ENCODE measurements at regions not wholly inside any gene's neighbourhood (a gene's known extent, or its start where the extent isn't known, plus 50 kb on each side); places are given as distances from the start of the nearest gene placed in this dataset.

DNA sequence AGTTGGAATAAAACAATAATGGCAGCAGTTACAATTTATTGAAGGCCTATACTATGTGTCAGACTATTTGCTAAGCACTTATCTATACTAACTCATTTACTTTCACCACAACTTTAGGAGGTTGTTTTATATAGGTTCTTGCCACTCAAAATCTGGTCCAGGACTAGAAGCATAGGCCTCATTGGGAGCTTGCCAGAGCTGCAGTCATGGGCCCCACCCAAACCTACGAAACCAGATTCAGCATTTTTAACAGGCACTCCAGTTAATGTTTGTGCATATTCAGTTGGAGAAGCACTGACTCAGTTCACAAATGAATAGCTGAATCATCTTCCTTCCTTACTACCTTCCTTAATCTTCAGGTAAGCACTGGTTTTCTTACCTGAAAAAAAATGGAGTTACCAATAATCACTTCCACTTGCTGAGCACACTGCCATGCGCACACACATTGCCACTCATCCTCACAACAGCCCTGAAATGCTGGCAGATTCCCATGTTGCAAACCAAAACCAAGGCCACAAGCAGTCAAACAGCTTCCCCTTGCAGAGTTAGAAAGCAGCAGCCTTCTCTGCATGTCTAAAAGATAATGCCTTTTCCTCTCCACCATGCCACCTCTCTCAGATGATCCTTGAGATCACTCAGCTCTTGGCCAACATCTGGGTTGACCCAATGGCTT, 122.4 kb downstream of the SLC16A9 start:
- TF ChIP-seq, protein P1, sequence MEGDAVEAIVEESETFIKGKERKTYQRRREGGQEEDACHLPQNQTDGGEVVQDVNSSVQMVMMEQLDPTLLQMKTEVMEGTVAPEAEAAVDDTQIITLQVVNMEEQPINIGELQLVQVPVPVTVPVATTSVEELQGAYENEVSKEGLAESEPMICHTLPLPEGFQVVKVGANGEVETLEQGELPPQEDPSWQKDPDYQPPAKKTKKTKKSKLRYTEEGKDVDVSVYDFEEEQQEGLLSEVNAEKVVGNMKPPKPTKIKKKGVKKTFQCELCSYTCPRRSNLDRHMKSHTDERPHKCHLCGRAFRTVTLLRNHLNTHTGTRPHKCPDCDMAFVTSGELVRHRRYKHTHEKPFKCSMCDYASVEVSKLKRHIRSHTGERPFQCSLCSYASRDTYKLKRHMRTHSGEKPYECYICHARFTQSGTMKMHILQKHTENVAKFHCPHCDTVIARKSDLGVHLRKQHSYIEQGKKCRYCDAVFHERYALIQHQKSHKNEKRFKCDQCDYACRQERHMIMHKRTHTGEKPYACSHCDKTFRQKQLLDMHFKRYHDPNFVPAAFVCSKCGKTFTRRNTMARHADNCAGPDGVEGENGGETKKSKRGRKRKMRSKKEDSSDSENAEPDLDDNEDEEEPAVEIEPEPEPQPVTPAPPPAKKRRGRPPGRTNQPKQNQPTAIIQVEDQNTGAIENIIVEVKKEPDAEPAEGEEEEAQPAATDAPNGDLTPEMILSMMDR (IDR thresholded peaks at IDR 0.05; ENCODE audit: low read depth, low read length, missing control alignments) = no peak
- in situ Hi-C loops (cut with HindIII; ENCODE audit: low pct_ligation_motif_present, low sequenced_read_pairs) = loop anchor here (25.0 kb wide), 1 partner anchor 350 kb away; no protein-coding TSS in a partner anchor
- no peak for DNase-seq
- H3K4me3 ChIP-seq (ENCODE audit: low read depth, low read length) = no peak overlapping the region
- H3K36me3 ChIP-seq (replicated peaks) = no peaks in the 10 kb centered on the region
- no peaks in the 10 kb centered on the region for H3K27me3 ChIP-seq (replicated peaks)
- H3K27ac ChIP-seq = no peak overlapping the region

DNA sequence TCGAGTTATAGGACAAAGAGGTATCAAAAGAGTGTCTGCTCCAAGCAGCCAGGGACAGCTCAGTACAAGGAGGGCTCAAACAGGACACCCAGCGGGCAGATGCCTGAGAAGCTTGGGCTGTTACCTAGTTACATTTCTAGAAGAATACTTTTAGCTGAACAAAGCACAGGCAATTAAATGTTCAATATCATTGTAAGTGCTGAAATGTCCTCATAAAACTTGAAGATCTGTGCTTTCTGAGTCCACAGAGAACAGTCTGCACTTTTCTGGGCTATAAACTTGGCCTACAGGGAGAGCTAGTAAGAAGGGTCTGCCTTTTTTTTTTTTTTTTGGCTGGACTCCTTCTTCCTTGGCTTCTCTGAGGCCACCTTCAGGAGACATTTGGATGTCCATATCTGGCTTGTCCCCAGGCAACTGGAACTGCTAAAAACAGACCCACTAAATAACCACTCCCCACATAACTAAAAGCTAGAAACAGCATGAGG, 123.2 kb downstream of the SLC16A9 start:
- TF ChIP-seq, protein P1 (IDR thresholded peaks at IDR 0.05; ENCODE audit: low read depth, low read length, missing control alignments) = no peak
- in situ Hi-C loops (cut with HindIII; ENCODE audit: low pct_ligation_motif_present, low sequenced_read_pairs) = loop anchor here (25.0 kb wide), 1 partner anchor 349 kb away; no protein-coding TSS in a partner anchor
- H3K27ac ChIP-seq = no peak overlapping the region
- no peaks in the 10 kb centered on the region for H3K36me3 ChIP-seq (replicated peaks)
- DNase-seq = no peak
- H3K27me3 ChIP-seq (replicated peaks) = no peaks in the 10 kb centered on the region
- no peak overlapping the region for H3K4me3 ChIP-seq (ENCODE audit: low read depth, low read length)

DNA sequence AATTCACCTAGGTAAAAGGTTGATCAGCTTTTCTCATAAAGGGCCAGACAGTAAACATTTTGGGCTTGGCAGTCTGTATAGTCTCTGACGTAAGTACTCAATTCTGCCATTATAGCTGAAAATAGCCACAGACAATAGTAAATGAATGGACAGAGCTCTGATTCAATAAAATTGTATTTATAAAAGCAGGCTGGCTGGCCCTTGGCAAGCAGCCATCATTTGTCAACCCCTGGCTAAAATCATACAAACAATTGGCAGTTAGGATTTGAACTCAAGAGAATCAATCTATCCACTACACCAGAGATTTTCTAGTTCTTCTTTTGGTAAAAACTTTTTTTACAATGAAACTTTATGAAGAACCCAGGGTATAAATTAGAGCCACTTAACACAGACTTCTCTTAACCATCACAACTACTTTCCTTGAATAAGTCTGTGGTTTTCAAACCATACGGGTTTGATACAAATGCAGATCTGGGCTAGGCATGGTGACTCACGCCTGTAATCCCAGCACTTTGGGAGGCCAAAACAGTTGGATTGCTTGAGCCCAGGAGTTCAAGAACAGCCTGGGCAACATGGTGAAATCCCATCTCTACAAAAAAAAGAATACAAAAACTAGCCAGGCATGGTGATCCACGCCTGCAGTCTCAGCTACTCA, 124.5 kb downstream of the SLC16A9 start:
- no peak for DNase-seq
- H3K27me3 ChIP-seq (replicated peaks) = no peaks in the 10 kb centered on the region
- in situ Hi-C loops (cut with HindIII; ENCODE audit: low pct_ligation_motif_present, low sequenced_read_pairs) = loop anchor here (25.0 kb wide), 1 partner anchor 348 kb away; no protein-coding TSS in a partner anchor
- TF ChIP-seq, protein P1 (IDR thresholded peaks at IDR 0.05; ENCODE audit: low read depth, low read length, missing control alignments) = no peak
- no peak overlapping the region for H3K4me3 ChIP-seq (ENCODE audit: low read depth, low read length)
- no peaks in the 10 kb centered on the region for H3K36me3 ChIP-seq (replicated peaks)
- no peak overlapping the region for H3K27ac ChIP-seq

DNA sequence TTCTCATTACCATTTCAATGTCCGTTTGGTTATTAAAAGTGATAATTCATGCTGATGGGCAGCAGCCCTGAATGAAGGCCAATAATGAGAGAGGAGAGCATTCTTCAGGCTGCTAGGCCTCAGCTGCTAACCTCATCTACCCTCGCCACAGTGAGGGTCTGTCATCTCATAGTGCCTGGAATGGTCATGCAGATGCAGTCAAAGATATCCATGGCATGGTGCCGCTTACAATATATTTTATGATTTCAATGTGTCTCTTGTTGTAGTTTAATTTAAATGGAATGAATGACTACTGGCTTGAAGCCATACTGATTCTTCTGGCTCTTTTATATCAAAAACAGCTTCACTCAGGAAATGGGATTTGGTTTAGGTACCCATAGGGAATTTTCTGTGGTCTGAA, 126.9 kb downstream of the SLC16A9 start:
- TF ChIP-seq, protein P1 (IDR thresholded peaks at IDR 0.05; ENCODE audit: low read depth, low read length, missing control alignments) = no peak
- no peaks in the 10 kb centered on the region for H3K36me3 ChIP-seq (replicated peaks)
- DNase-seq = no peak
- H3K27me3 ChIP-seq (replicated peaks) = no peaks in the 10 kb centered on the region
- no peak overlapping the region for H3K4me3 ChIP-seq (ENCODE audit: low read depth, low read length)
- in situ Hi-C loops (cut with HindIII; ENCODE audit: low pct_ligation_motif_present, low sequenced_read_pairs) = loop anchor here (25.0 kb wide), 1 partner anchor 345 kb away; no protein-coding TSS in a partner anchor
- no peak overlapping the region for H3K27ac ChIP-seq

DNA sequence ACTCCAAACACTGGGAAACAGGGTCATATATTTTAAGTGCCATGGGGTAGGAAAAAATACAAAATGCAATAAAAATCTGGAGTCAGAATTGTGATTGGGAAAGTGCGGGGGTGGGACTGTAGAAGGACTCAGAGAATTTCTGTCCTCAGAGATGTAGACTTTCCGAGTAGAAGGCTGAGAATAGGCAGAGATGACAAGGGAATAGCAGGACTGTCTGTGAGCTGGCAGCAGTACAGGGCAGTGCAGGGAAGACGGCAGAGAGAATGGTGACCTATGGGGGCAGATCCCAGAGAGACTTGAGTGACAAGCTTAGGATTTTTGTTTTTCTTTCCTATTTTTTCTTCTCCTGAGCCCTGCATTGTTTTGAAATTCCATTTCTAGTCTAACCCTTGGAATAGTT, 127.6 kb downstream of the SLC16A9 start:
- H3K27me3 ChIP-seq (replicated peaks) = no peaks in the 10 kb centered on the region
- no peak overlapping the region for H3K4me3 ChIP-seq (ENCODE audit: low read depth, low read length)
- TF ChIP-seq, protein P1 (IDR thresholded peaks at IDR 0.05; ENCODE audit: low read depth, low read length, missing control alignments) = no peak
- in situ Hi-C loops (cut with HindIII; ENCODE audit: low pct_ligation_motif_present, low sequenced_read_pairs) = loop anchor here (25.0 kb wide), 1 partner anchor 345 kb away; no protein-coding TSS in a partner anchor
- DNase-seq = no peak
- H3K36me3 ChIP-seq (replicated peaks) = no peaks in the 10 kb centered on the region
- H3K27ac ChIP-seq = no peak overlapping the region
